IMR-90 (cell line): ENCODE measurements at regions not wholly inside any gene's neighbourhood (a gene's known extent, or its start where the extent isn't known, plus 50 kb on each side); places are given as distances from the start of the nearest gene placed in this dataset.

Source experiments
- ATAC-seq: fragments of 200-7000 bp; cut with Tn5 transposase; 2 replicates; pipeline ENCODE4 v1.9.1; 2020; ENCODE audit warnings: low read depth, mild to moderate bottlenecking, moderate library complexity
- BruUV-seq: library from RNA; stranded (reverse); fragments of 400-500 nt; replicated peaks from 2 replicates; lab custom pipeline; 2021; lab: Mats Ljungman, UMichigan
- CTCF ChIA-PET: fragments of 300-600 bp; formaldehyde crosslinking; extraction: SDS; loops from one replicate; lab custom pipeline; 2021; ENCODE audit warnings: antibody characterized with exemption; lab: Yijun Ruan, JAX
- POLR2A ChIA-PET: fragments of 300-600 bp; sonication (Branson Sonifier 250); formaldehyde crosslinking; loops from one replicate; lab custom pipeline; 2022; ENCODE audit warnings: antibody characterized with exemption; ENCODE audit not compliant: unreplicated experiment; lab: Charles Lee
- DNase-seq: peaks from one replicate; pipeline ENCODE4 v3.0.0; 2013
- H2AFZ ChIP-seq: replicated peaks from 2 replicates; pipeline ENCODE3; 2013; ENCODE audit warnings: low read length, mild to moderate bottlenecking; ENCODE audit not compliant: poor library complexity
- H2AK5ac ChIP-seq: 2 replicates; pipeline ENCODE4 v1.6.1; 2013; ENCODE audit warnings: low read depth, low read length, inconsistent platforms
- H2AK9ac ChIP-seq: replicated peaks from 2 replicates; pipeline ENCODE3; 2013; ENCODE audit warnings: mild to moderate bottlenecking, low read depth, low read length, moderate library complexity; ENCODE audit not compliant: poor library complexity
- H2BK120ac ChIP-seq: 2 replicates; pipeline ENCODE4 v1.6.1; 2013; ENCODE audit warnings: low read depth, low read length, inconsistent platforms
- H2BK15ac ChIP-seq: 3 replicates; pipeline ENCODE4 v1.6.1; 2013; ENCODE audit warnings: low read depth, low read length, inconsistent platforms
- H2BK20ac ChIP-seq: 2 replicates; pipeline ENCODE4 v1.6.1; 2013; ENCODE audit warnings: low read depth, mild to moderate bottlenecking, inconsistent platforms, low read length, moderate library complexity
- H2BK5ac ChIP-seq: 2 replicates; pipeline ENCODE4 v1.6.1; 2013; ENCODE audit warnings: mild to moderate bottlenecking, low read depth, low read length, inconsistent platforms; ENCODE audit not compliant: poor library complexity, severe bottlenecking
- H3K14ac ChIP-seq: replicated peaks from 2 replicates; pipeline ENCODE4 v1.6.1; 2013; ENCODE audit warnings: low read depth, low read length, inconsistent platforms
- H3K18ac ChIP-seq: 2 replicates; pipeline ENCODE4 v1.6.1; 2013; ENCODE audit warnings: low read depth, low read length, control low read depth
- H3K23ac ChIP-seq: 2 replicates; pipeline ENCODE4 v1.6.1; 2013; ENCODE audit warnings: low read depth, low read length, inconsistent platforms
- H3K27ac ChIP-seq: 2 replicates; pipeline ENCODE4 v1.5.1; 2013; ENCODE audit warnings: mild to moderate bottlenecking, control low read depth, low read length; ENCODE audit not compliant: insufficient read depth
- H3K27me3 ChIP-seq: 2 replicates; pipeline ENCODE4 v1.6.1; 2013; ENCODE audit warnings: low read length; ENCODE audit not compliant: control insufficient read depth, insufficient read depth
- H3K36me3 ChIP-seq: 2 replicates; pipeline ENCODE4 v1.6.1; 2013; ENCODE audit warnings: low read length, mixed read lengths; ENCODE audit not compliant: control insufficient read depth, insufficient read depth
- H3K4ac ChIP-seq: 2 replicates; pipeline ENCODE4 v1.6.1; 2013; ENCODE audit warnings: low read depth, low read length, inconsistent platforms
- H3K4me1 ChIP-seq: 2 replicates; pipeline ENCODE4 v1.6.1; 2013; ENCODE audit warnings: low read length, mixed read lengths; ENCODE audit not compliant: control insufficient read depth, insufficient read depth
- H3K4me2 ChIP-seq: 2 replicates; pipeline ENCODE4 v1.6.1; 2013; ENCODE audit warnings: low read depth, mild to moderate bottlenecking, control low read depth, low read length, moderate library complexity
- H3K4me3 ChIP-seq: 2 replicates; pipeline ENCODE4 v1.5.1; 2013; ENCODE audit warnings: low read depth, mild to moderate bottlenecking, control low read depth, low read length, moderate library complexity; ENCODE audit not compliant: insufficient read depth
- H3K56ac ChIP-seq: 2 replicates; pipeline ENCODE4 v1.6.1; 2013; ENCODE audit warnings: low read length, inconsistent platforms; ENCODE audit not compliant: insufficient read depth; ENCODE audit errors: extremely low read depth
- H3K79me1 ChIP-seq, 2 experiments: 2 replicates each; pipeline ENCODE4 v1.6.1; 2013; ENCODE audit warnings: low read length in 2 of 2, inconsistent platforms in 1 of 2, low read depth in 1 of 2
- H3K9ac ChIP-seq: 2 replicates; pipeline ENCODE4 v1.6.1; 2013; ENCODE audit warnings: low read depth, low read length, control low read depth
- H3K9me1 ChIP-seq: 2 replicates; pipeline ENCODE4 v1.6.1; 2013; ENCODE audit warnings: low read length, inconsistent platforms; ENCODE audit not compliant: insufficient read depth
- H3K9me3 ChIP-seq: 2 replicates; pipeline ENCODE4 v1.6.1; 2013; ENCODE audit warnings: low read length; ENCODE audit not compliant: control insufficient read depth, insufficient read depth
- H4K20me1 ChIP-seq: 2 replicates; pipeline ENCODE4 v1.6.1; 2013; ENCODE audit warnings: low read length, inconsistent platforms; ENCODE audit not compliant: insufficient read depth
- H4K5ac ChIP-seq: 2 replicates; pipeline ENCODE4 v1.6.1; 2013; ENCODE audit warnings: mild to moderate bottlenecking, low read depth, low read length, control low read depth
- H4K8ac ChIP-seq, 2 experiments: 2 replicates each; pipeline ENCODE4 v1.6.1; 2013; ENCODE audit warnings: low read depth in 2 of 2, low read length in 2 of 2, control low read depth in 1 of 2, inconsistent platforms in 1 of 2
- H4K91ac ChIP-seq: 2 replicates; pipeline ENCODE4 v1.6.1; 2013; ENCODE audit warnings: low read depth, low read length, inconsistent platforms; ENCODE audit not compliant: insufficient read depth
- BHLHE40 ChIP-seq: fragments of 150-350 bp; IDR thresholded peaks from 2 replicates; pipeline ENCODE4 v1.6.1; 2016; ENCODE audit warnings: mild to moderate bottlenecking, low read depth, low read length
- CHD1 ChIP-seq: IDR thresholded peaks from 2 replicates; pipeline ENCODE4 v1.6.1; 2012; ENCODE audit warnings: low read depth, low read length, improper control_type of control experiment
- ELK1 ChIP-seq: fragments of 150-350 bp; IDR thresholded peaks from 2 replicates; pipeline ENCODE4 v1.6.1; 2016; ENCODE audit warnings: low read depth, mild to moderate bottlenecking, low read length, moderate library complexity, borderline replicate concordance
- FOS ChIP-seq: fragments of 150-350 bp; IDR thresholded peaks from 2 replicates; pipeline ENCODE4 v1.6.1; 2016; ENCODE audit warnings: low read depth, low read length
- MAFK ChIP-seq: IDR thresholded peaks from 2 replicates; pipeline ENCODE4 v1.6.1; 2012; ENCODE audit warnings: low read depth, low read length, improper control_type of control experiment
- MXI1 ChIP-seq: IDR thresholded peaks from 2 replicates; pipeline ENCODE4 v1.6.1; 2012; ENCODE audit warnings: low read depth, mild to moderate bottlenecking, low read length, moderate library complexity, borderline replicate concordance
- NFE2L2 ChIP-seq: fragments of 150-350 bp; IDR thresholded peaks from 2 replicates; pipeline ENCODE4 v1.6.1; 2016; ENCODE audit warnings: low read depth, mild to moderate bottlenecking, low read length
- POLR2A ChIP-seq: IDR thresholded peaks from 2 replicates; pipeline ENCODE4 v1.6.1; 2012; ENCODE audit warnings: mild to moderate bottlenecking, low read depth, low read length
- RAD21 ChIP-seq: IDR thresholded peaks from 2 replicates; pipeline ENCODE4 v1.6.1; 2012; ENCODE audit warnings: low read length, improper control_type of control experiment
- RFX5 ChIP-seq: IDR thresholded peaks from 2 replicates; pipeline ENCODE4 v1.8.0; 2012; ENCODE audit warnings: low read depth, mild to moderate bottlenecking, low read length, moderate library complexity
- WGBS, 2 experiments: methylation state at CpG; one replicate each; pipeline versions ENCODE4 v1.1.5 to v1.1.7; 2013; ENCODE audit warnings: missing lambda C conversion rate in 2 of 2; ENCODE audit not compliant: insufficient read length in 1 of 2; ENCODE audit errors: extremely low coverage in 2 of 2; 5-methylcytosine and 5-hydroxymethylcytosine counted together
- dilution Hi-C: fragments of 300-500 bp; cut with HindIII; formaldehyde crosslinking; loops from one replicate; pipeline ENCODE4 v1.14.3; 2018; ENCODE audit warnings: low sequenced_read_pairs; ENCODE audit not compliant: unreplicated experiment
- in situ Hi-C: fragments of 300-500 bp; cut with MboI; formaldehyde crosslinking; loops from 3 replicates; pipeline ENCODE4 v1.14.3; 2019; ENCODE audit warnings: low sequenced_read_pairs, inconsistent platforms, mixed read lengths
- intact Hi-C: fragments of 100-400 bp; cut with micrococcal nuclease; formaldehyde crosslinking; loops from 2 replicates; pipeline ENCODE4 v1.10.0; 2022

- Histone ChIP-seq H3K9ac (no peak overlapping the region), H3K36me3 (no peaks in the 10 kb centered on the region), H3K4me2 (no peak overlapping the region), H3K4me1 (no peaks in the 10 kb centered on the region), H4K5ac (no peak overlapping the region), H4K20me1 (no peaks in the 10 kb centered on the region), H3K4ac (no peak overlapping the region), H3K14ac (no peak overlapping the region), H2BK5ac (no peak overlapping the region), H3K23ac (no peak overlapping the region), H4K8ac (no peak overlapping the region), H3K18ac (no peak overlapping the region), H2AK9ac (no peak overlapping the region), H2BK120ac (no peak overlapping the region), H3K9me1 (no peaks in the 10 kb centered on the region), H4K91ac (no peak overlapping the region), H2AFZ (no peak overlapping the region), H3K27me3 (no peaks in the 10 kb centered on the region), H3K56ac (no peak overlapping the region), H3K27ac (no peak overlapping the region), H2AK5ac (no peak overlapping the region), H3K9me3 (no peaks in the 10 kb centered on the region), H2BK15ac (no peak overlapping the region), H3K79me1 (no peaks in the 10 kb centered on the region), H3K4me3 (no peak overlapping the region), H2BK20ac (no peak overlapping the region)
- ChIA-PET CTCF (no interaction called here), POLR2A (no interaction called here)
- dilution Hi-C loops (no loop called here), in situ Hi-C loops (no loop called here), intact Hi-C loops (no loop called here)
- BruUV-seq = no TSS peak
- ATAC-seq (no peak), DNase-seq (no peak)
- 53% methylated on average over 3 of the region's 8 CpGs; no CpG with 5 or more reads in 1 of the 2 experiments for WGBS, 2 experiments
- no peak for TF ChIP-seq ELK1
- TF ChIP-seq RFX5 = no peak
- no peak for TF ChIP-seq MAFK
- TF ChIP-seq POLR2A = no peak
- TF ChIP-seq RAD21 = no peak
- no peak for TF ChIP-seq FOS
- no peak for TF ChIP-seq MXI1
- no peak for TF ChIP-seq BHLHE40
- TF ChIP-seq CHD1 = no peak
- TF ChIP-seq NFE2L2 = no peak
These were observed 188.4 kb downstream of the RRAGC start for GRCh38 chr1:38671221-38671620.
